ENCODE measurements at regions not wholly inside any gene's neighbourhood (a gene's known extent, or its start where the extent isn't known, plus 50 kb on each side); places are given as distances from the start of the nearest gene placed in this dataset.

DNA sequence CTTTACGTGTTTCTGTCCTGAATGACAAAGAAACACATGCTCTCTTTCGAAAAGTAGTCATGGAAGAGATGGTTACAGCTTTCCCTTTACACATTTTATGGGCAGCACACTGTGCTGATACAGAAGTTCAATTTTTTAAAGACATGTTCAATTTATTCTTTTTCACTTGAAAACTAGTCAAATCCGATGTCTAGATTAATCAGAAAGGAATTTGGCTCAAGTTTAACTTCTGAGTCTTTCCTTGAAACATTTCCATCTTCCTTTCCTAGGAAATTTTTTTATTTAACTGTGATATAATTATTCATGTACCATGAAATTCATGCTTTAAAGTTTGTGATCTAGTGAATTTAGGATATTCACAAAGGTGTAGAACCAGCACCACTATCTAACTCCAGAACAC is 360.1 kb downstream of the TNS3 start:
- Histone ChIP-seq H3K27ac (no peak overlapping the region), H3K4me1 (replicated peaks) (no peaks in the 10 kb centered on the region), H3K27me3 (replicated peaks; ENCODE audit: insufficient read depth) (no peaks in the 10 kb centered on the region), H3K9me3 (no peaks in the 10 kb centered on the region), H3K36me3 (no peaks in the 10 kb centered on the region), H3K4me3 (no peak overlapping the region)
- WGBS: 72% methylated on average over 3 of the region's 3 CpGs
- intact Hi-C loops (cut with DNase I): no loop called here
- DNase-seq (ENCODE audit: low spot score): no peak
- TF ChIP-seq, protein P1, sequence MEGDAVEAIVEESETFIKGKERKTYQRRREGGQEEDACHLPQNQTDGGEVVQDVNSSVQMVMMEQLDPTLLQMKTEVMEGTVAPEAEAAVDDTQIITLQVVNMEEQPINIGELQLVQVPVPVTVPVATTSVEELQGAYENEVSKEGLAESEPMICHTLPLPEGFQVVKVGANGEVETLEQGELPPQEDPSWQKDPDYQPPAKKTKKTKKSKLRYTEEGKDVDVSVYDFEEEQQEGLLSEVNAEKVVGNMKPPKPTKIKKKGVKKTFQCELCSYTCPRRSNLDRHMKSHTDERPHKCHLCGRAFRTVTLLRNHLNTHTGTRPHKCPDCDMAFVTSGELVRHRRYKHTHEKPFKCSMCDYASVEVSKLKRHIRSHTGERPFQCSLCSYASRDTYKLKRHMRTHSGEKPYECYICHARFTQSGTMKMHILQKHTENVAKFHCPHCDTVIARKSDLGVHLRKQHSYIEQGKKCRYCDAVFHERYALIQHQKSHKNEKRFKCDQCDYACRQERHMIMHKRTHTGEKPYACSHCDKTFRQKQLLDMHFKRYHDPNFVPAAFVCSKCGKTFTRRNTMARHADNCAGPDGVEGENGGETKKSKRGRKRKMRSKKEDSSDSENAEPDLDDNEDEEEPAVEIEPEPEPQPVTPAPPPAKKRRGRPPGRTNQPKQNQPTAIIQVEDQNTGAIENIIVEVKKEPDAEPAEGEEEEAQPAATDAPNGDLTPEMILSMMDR (IDR thresholded peaks at IDR 0.05): no peak

DNA sequence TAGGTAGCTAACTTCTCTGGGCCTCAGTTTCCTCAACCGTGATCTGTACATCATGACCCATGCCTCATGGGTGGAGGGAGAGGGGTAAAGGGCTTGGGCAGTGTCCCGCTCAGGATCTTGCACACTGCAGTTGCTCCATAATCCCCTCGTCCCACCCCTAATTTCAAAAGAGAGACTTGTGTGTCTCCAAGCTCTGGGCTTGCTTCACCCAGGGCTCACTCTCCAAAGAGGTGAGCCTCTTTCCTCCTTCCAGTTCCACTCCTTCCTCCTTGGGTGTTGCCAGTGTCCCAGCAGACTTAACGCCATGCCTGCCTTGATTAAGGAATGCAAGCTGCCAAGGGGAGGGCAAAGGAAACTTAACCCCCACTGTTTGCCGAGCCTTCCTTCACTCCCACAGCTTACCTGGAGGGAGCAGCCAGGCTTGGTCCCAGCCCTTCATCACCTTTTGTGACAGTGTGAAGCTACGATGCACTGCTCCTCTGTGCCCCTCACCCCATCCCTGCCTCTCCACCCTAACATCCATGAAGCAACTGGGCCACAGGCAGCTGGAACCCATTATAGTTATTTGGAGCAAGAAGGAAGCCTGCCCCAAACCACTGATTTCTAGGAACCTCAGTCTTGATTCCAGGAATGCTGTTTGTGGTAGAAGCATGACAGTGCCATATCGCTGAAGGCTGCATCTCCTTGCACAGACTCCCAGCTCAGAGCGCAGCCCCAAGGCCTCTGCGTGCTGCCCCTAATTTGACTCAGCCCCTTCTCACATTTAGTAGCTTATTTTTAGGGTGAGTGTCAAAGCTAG is 363.3 kb downstream of the TNS3 start:
- no peak overlapping the region for H3K4me3 ChIP-seq
- DNase-seq (ENCODE audit: low spot score): no peak
- TF ChIP-seq POLR2A (IDR thresholded peaks at IDR 0.05): no peak
- no peak for TF ChIP-seq POLR2AphosphoS5 (IDR thresholded peaks at IDR 0.05)
- TF ChIP-seq, protein P1 (IDR thresholded peaks at IDR 0.05): no peak
- H3K27ac ChIP-seq: no peak overlapping the region
- WGBS: 90% methylated on average over 9 of the region's 9 CpGs
- no peaks in the 10 kb centered on the region for H3K9me3 ChIP-seq
- H3K27me3 ChIP-seq (replicated peaks; ENCODE audit: insufficient read depth): no peaks in the 10 kb centered on the region
- intact Hi-C loops (cut with DNase I): no loop called here
- no peaks in the 10 kb centered on the region for H3K4me1 ChIP-seq (replicated peaks)
- no peaks in the 10 kb centered on the region for H3K36me3 ChIP-seq

DNA sequence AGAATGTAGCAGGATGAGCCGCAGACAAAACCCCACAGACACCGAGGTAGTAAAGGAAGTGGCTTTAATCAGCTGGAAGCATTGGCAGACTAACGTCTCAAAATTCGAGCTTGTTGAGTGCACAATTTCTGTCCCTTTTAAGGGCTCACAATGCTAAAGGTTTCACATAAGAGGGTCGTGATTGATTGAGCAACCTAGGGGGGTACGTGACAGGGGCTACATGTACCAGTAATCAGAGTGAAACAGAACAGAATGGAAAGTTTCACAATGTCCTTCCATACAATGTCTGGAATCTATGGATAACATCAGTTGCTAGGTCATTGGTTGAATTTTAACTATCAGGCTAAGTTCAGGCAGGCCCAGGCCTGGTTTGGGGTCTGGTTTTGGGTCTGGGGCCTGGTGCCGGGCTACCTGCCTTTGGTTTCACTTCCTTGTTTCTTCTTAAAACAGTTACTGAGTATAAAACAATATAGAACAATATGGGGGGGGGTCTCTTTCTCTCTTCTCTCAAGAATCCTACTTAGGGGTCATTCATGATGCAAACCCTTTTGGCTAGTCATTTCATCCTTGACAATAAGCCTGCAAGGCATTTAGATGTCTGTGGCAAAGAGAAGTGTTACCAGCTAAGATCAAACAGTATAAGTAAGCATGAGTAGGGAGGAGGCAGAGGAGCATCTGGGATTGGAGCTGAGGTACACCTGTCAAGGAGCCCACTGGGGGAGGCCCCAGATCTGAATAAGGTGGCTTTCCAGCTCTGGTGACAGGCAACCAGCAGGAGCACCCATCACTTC is 364.1 kb downstream of the TNS3 start:
- no peak overlapping the region for H3K4me3 ChIP-seq
- TF ChIP-seq, protein P1 (IDR thresholded peaks at IDR 0.05): no peak
- TF ChIP-seq POLR2AphosphoS5 (IDR thresholded peaks at IDR 0.05) (no peak), POLR2A (IDR thresholded peaks at IDR 0.05) (no peak)
- no peak overlapping the region for H3K27ac ChIP-seq
- no peaks in the 10 kb centered on the region for H3K9me3 ChIP-seq
- no peaks in the 10 kb centered on the region for H3K27me3 ChIP-seq (replicated peaks; ENCODE audit: insufficient read depth)
- WGBS: 78% methylated on average over 7 of the region's 7 CpGs
- H3K4me1 ChIP-seq (replicated peaks): no peaks in the 10 kb centered on the region
- H3K36me3 ChIP-seq: no peaks in the 10 kb centered on the region
- no peak for DNase-seq (ENCODE audit: low spot score)
- intact Hi-C loops (cut with DNase I): no loop called here

DNA sequence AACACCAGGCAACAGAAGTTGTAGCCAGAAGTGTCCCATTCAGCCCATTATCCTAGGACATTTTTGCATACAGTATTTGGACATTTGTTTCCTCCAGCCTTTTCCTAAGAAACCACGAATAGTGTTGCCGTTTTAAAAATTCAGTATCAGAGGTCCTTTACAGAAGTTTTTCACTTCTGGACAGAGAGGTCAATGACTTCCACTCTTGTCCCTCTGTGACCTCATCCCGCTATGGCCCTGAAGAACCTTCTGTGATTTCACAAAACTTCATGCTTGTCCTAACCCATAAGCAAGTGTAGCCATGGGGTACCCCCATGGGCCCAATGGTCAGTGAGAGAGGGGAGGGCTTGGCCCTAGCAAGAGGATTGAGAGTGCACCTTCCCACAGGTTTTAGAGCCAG is 364.8 kb downstream of the TNS3 start:
- 95% methylated on average over 3 of the region's 3 CpGs for WGBS
- Histone ChIP-seq H3K27me3 (replicated peaks; ENCODE audit: insufficient read depth) (no peaks in the 10 kb centered on the region), H3K36me3 (no peaks in the 10 kb centered on the region), H3K4me3 (no peak overlapping the region), H3K4me1 (replicated peaks) (no peaks in the 10 kb centered on the region), H3K27ac (no peak overlapping the region), H3K9me3 (no peaks in the 10 kb centered on the region)
- no peak for DNase-seq (ENCODE audit: low spot score)
- no peak for TF ChIP-seq POLR2AphosphoS5 (IDR thresholded peaks at IDR 0.05)
- no peak for TF ChIP-seq POLR2A (IDR thresholded peaks at IDR 0.05)
- TF ChIP-seq, protein P1 (IDR thresholded peaks at IDR 0.05): no peak
- intact Hi-C loops (cut with DNase I): no loop called here
